ENCODE measurements at regions not wholly inside any gene's neighbourhood (a gene's known extent, or its start where the extent isn't known, plus 50 kb on each side); places are given as distances from the start of the nearest gene placed in this dataset.
"Not testable (repeated sequence)": the region's sequence is repeated elsewhere in the genome, so short reads cannot be mapped to it uniquely, and the experiment has no call there.

DNA sequence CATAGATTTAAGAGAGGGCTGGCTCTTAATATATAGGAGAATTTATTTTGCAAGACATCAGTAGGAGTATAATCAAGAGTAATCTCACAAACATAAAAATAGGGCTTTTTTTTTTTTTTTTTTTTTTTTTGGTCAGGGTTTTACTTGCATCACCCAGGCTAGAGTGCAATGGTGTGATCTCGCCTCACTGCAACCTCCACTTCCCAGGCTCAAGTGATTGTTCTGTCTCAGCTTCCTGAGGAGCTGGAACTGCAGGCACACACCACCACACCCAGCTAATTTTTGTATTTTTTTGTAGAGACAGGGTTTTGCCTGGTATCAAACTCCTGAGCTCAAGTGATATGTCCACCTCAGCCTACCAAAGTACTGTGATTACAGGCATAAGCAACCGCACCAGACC, 535.3 kb downstream of the CCSER2 start:
- DNase-seq = no peak

- no peak for DNase-seq
These were observed 548.0 kb downstream of the CCSER2 start for GRCh38 chr10:84876116-84876999.

GRCh38 chr10:84879991-84880390, 551.6 kb downstream of the CCSER2 start:
- DNase-seq = no peak

- not testable (repeated sequence) for DNase-seq
These were observed 553.3 kb downstream of the CCSER2 start for GRCh38 chr10:84881696-84882095.

- DNase-seq = no peak
These were observed 562.3 kb downstream of the CCSER2 start for GRCh38 chr10:84890706-84891105.

- no peak for DNase-seq
These were observed 563.2 kb downstream of the CCSER2 start for GRCh38 chr10:84891631-84892030.

GRCh38 chr10:84895541-84895940, 567.2 kb downstream of the CCSER2 start:
- no peak for DNase-seq

- no peak for DNase-seq
These were observed 568.5 kb downstream of the CCSER2 start for GRCh38 chr10:84896909-84897308.

DNA sequence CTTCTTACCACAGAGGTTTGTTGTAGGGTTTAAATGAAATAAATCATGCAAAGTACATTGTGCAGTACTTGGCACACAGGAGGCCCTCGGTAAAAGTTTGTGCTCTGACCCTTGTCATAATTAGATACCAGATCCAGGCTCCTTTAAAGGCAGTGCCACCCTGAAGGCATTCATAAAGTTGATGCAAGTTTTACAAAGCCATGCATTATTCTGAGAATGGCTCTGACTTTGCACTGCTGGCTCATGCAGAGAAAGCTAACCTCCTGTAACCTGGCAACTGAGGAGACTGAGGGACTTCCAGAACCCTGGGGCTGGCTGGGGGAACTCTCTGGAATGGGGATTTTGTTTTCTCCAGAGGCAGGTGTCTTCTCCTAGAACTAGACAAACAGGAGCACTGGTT, 570.9 kb downstream of the CCSER2 start:
- no peak for DNase-seq

DNA sequence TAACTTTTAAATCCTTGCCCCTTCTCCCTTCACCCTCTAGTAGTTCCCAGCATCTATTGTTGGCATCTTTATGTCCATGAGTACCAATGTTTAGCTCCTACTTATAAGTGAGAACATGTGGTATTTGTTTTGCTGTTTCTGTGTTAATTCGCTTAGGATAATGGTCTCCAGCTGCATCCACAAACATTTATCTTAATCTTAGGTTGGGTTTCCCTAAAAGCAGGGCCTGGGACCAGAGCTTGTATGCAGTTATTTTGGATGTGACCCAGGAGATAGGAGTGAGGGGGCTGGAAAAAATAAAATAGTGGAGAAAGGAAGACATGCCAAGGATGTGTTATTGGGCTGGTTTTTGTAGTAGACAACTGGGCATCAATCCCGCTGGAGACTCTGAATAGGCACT, 571.8 kb downstream of the CCSER2 start:
- no peak for DNase-seq

GRCh38 chr10:84901885-84902284, 573.5 kb downstream of the CCSER2 start:
- no peak for DNase-seq

DNA sequence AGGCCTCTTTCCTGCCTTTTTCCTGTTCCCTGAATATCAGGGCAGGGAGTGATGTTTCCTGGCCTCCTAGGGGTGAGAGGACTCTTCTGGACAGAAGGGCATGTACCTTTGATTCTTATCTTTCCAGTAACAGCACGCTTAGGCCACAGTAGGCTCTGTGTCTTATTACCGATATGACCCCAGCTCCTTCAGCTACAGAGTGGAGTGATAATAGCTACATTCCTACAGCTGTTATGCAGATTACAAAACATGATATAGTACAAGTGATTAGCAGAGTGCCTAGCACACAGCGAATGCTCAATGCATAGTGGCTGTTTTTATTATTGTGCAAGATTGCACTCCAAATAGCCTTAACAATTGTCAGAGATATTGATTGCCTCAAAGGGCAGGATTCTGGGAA, 574.2 kb downstream of the CCSER2 start:
- DNase-seq = no peak

- no peak for DNase-seq
These were observed 574.9 kb downstream of the CCSER2 start for GRCh38 chr10:84903320-84903719.

- DNase-seq = no peak
These were observed 579.1 kb downstream of the CCSER2 start for GRCh38 chr10:84907461-84908009.

DNA sequence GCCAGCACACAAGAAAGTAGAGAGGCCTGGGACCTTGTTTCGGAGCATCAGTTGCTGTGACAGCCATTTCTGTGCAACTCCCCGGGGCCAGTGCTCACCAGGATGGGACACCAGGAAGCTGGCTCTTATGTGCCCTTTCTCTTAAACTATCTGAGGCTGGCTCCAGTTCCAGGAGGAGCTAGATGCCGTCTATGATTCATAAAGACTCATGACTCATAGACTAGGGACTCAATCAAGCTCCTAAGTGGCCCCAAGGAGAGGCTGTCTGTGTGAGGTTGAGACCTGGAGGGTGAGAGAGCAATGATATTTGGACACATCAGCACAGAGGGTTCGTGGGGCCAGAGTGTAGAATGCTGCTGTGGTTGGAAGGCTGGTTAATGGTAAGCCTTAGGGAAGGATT, 580.1 kb downstream of the CCSER2 start:
- DNase-seq = no peak

- DNase-seq = no peak
These were observed 593.3 kb downstream of the CCSER2 start for GRCh38 chr10:84921701-84922100.

DNA sequence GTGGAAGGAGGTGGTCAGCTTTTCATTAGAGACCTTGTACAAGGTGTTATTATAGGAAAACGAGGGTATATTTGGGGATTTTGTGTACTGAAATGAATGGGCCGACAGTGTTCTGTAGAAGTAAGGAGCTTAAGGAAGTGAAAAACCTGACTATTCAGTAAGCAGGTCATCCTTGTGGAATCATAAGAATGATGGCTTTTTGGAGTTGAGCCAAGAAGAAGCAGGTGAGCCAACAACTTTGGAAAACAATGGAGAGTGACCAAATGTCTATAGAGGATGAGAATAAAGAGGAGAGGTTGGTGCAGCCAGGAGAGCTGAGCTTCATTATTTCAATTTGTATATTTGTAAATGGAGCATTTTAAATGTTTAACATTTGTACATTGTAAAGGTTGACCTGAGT, 595.7 kb downstream of the CCSER2 start:
- no peak for DNase-seq

DNA sequence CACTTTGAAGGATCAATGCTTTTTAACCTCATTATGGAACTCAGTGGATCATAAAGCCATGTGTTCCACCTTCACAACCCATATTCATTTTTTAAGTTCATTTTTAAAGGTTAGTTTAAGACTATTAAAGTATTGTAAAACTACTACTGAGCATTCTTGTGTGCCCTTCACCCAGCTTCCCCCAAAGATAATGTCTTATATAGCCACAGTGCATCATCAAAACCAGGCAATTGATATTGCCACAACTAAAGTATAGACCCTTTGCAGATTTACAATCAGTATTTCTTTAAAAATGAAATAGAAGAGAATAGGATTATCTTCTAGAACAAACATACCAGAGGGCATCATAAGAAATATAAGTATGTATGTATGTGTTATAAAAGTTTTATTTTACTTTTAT, 597.1 kb downstream of the CCSER2 start:
- no peak for DNase-seq

DNA sequence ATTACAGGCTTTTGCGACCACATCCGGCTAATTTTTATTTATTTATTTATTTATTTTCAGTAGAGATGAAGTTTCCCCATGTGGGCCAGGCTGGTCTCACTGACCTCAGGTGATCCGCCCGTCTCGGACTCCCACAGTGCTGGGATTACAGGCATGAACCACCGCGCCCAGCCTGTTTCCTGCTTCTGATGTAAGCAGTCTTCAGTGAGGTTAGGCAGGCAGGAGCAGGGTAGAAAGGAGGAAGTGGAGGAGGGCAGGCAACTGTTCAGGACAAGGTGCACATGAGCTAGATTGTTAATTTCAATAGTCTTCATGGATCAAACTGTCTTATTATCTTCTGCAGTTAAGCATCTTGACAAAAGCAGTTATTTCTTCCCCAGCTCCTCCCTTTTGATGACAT, 605.0 kb downstream of the CCSER2 start:
- no peak for DNase-seq

DNA sequence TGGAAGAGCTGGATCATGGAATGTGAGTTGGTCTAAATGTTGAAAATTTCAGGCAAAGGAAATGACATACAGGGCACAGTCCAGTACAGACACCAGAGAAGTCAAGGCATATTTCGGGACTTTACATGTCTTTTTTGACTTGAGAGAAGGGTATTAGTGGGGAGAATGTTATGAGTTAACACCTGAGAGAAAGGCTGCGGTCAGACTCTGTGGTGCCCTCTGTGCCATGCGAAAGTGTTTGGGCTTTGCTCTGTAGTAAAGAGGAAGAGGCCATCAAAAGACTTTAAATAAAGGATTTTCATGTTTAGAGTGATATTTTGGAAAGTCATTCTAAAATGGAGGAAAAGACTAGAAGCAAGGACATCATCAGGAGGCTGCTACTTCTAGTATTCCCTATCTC, 607.4 kb downstream of the CCSER2 start:
- DNase-seq = no peak

GRCh38 chr10:84938117-84938905, 609.9 kb downstream of the CCSER2 start:
- DNase-seq = no peak

DNA sequence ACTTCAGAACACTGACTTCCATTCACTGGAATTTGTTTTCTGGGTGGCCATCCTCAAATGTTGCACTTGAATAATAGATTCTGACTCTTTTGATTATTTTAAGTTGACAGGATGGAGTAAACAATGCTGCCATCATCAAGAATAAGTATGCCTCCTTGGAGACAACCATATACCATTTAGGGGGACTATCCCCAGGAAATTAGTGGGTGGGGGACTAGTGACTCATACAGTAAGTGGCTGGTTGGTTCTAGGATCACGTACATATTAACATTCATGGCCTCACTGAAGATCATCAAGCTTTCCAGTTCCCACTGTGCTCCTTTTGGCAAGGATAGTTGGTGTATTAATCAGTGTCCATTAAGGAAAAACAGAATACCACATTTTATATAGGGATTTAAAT, 615.2 kb downstream of the CCSER2 start:
- DNase-seq = no peak

GRCh38 chr10:84944187-84944586, 615.8 kb downstream of the CCSER2 start:
- DNase-seq = no peak

DNA sequence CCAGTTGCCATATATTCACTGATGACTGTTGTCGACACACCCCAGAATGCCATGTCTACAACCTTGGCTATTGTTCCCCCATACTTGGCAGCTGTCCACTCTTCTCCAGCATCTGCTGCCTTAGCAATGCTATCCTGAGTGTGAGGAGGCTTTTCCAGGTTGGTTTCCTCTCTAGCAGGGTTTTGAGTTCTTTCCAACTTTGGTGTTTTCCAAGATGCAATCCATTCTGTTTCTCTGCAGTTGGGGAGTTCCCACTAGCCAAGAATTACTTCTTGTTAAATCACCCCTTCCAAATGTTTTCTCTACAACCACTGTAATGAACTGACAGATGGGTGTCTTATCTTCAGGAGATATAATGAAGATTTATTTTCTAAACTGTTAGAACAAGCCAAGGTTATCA, 617.4 kb downstream of the CCSER2 start:
- no peak for DNase-seq

All from CD4-positive, alpha-beta T cell treated with Interleukin-21 for 1 hour (primary cell).